Caco-2 (cell line): ENCODE measurements at regions not wholly inside any gene's neighbourhood (a gene's known extent, or its start where the extent isn't known, plus 50 kb on each side); places are given as distances from the start of the nearest gene placed in this dataset.

Source experiments
- BruUV-seq: library from RNA; stranded (reverse); fragments of 400-500 nt; replicated peaks from 2 replicates; lab custom pipeline; 2021; lab: Mats Ljungman, UMichigan
- CTCF ChIA-PET: fragments of 300-600 bp; sonication (Branson Sonifier 250); formaldehyde crosslinking; loops from one replicate; lab custom pipeline; 2022; ENCODE audit warnings: antibody characterized with exemption; lab: Charles Lee
- POLR2A ChIA-PET: fragments of 300-600 bp; sonication (Branson Sonifier 250); formaldehyde crosslinking; loops from one replicate; lab custom pipeline; 2022; ENCODE audit warnings: antibody characterized with exemption; lab: Charles Lee
- DNase-seq, 2 experiments: peaks; one replicate each; pipeline versions ENCODE4 v3.0.0 to v3.0.0-alpha.2; 2020 to 2022
- H3K27me3 ChIP-seq: replicated peaks from 2 replicates; pipeline ENCODE4 v1.6.0; 2011; ENCODE audit warnings: low read length; ENCODE audit not compliant: control insufficient read depth, insufficient read depth
- H3K36me3 ChIP-seq: 2 replicates; pipeline ENCODE4 v1.5.1; 2011; ENCODE audit warnings: low read length; ENCODE audit not compliant: control insufficient read depth, insufficient read depth
- H3K4me1 ChIP-seq: fragments of 250-450 bp; sonication (Bioruptor Pico); 2 replicates; pipeline ENCODE4 v1.5.1; 2020; ENCODE audit warnings: mild to moderate bottlenecking
- H3K4me3 ChIP-seq: 2 replicates; pipeline ENCODE4 v1.5.1; 2011; ENCODE audit warnings: low read depth, mild to moderate bottlenecking, control low read depth, low read length
- H3K9me3 ChIP-seq: fragments of 250-450 bp; sonication (Bioruptor Pico); 2 replicates; pipeline ENCODE4 v1.5.1; 2020; ENCODE audit warnings: mild to moderate bottlenecking, moderate library complexity
- H3K27ac Mint-ChIP-seq: one replicate; pipeline ENCODE4 v1.8.0; 2022; ENCODE audit warnings: mixed read lengths; ENCODE audit not compliant: unreplicated experiment
- H3K27me3 Mint-ChIP-seq: one replicate; pipeline ENCODE4 v1.8.0; 2022; ENCODE audit warnings: mixed read lengths; ENCODE audit not compliant: insufficient read depth, unreplicated experiment
- H3K36me3 Mint-ChIP-seq: one replicate; pipeline ENCODE4 v1.8.0; 2022; ENCODE audit warnings: mild to moderate bottlenecking, mixed read lengths; ENCODE audit not compliant: insufficient read depth, unreplicated experiment
- H3K4me1 Mint-ChIP-seq: one replicate; pipeline ENCODE4 v1.8.0; 2022; ENCODE audit warnings: low read depth, mixed read lengths; ENCODE audit not compliant: unreplicated experiment
- H3K4me3 Mint-ChIP-seq: one replicate; pipeline ENCODE4 v1.8.0; 2022; ENCODE audit warnings: mild to moderate bottlenecking, moderate library complexity, mixed read lengths; ENCODE audit not compliant: unreplicated experiment
- H3K9me3 Mint-ChIP-seq: one replicate; pipeline ENCODE4 v1.8.0; 2022; ENCODE audit warnings: mixed read lengths; ENCODE audit not compliant: unreplicated experiment
- intact Hi-C: fragments of 100-400 bp; cut with micrococcal nuclease; formaldehyde crosslinking; loops from one replicate; pipeline ENCODE4 v1.10.0; 2022; ENCODE audit not compliant: unreplicated experiment
- TF ChIP-seq, protein P1 (sequence below), 2 experiments: fragments of 200-600 bp in 1 of 2; IDR thresholded peaks; 1 replicate in 1 of 2; 2 replicates in 1 of 2; pipeline versions ENCODE4 v1.5.1 to v1.8.0; 2011 to 2022; ENCODE audit warnings: antibody characterized with exemption in 1 of 2, control low read depth in 1 of 2, inconsistent platforms in 1 of 2, low read depth in 1 of 2, low read length in 1 of 2, mild to moderate bottlenecking in 1 of 2, moderate library complexity in 1 of 2; ENCODE audit not compliant: insufficient read depth in 1 of 2, severe bottlenecking in 1 of 2, unreplicated experiment in 1 of 2

DNA sequence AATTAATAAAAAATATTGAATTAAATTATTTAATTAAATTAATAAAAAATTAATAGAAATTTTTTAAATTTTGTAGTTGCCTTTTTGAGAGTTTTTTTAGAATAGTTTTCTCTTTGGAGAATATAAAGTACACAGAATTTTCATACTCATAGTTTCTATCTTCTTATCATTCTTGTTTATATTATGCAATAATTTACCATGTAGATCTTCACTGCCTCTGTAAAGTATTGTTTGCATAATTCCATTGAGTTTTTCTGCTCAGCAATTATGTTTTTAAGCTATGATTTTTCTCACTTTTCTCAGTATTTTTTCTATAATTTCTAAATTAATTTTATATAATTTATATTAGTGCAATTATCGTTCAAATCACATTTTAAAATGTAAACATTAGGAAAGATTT, 50.6 kb upstream of the OXA1L start:
- Histone ChIP-seq H3K4me3 (no peak overlapping the region), H3K36me3 (no peaks in the 10 kb centered on the region), H3K4me1 (no peaks in the 10 kb centered on the region; the same call in 1 of the 2 replicates), H3K27me3 (no peaks in the 10 kb centered on the region), H3K9me3 (no peaks in the 10 kb centered on the region)
- Mint-ChIP-seq H3K27me3 (peaks cover 8% of the 10 kb centered on the region), H3K36me3 (no peaks in the 10 kb centered on the region), H3K9me3 (no peaks in the 10 kb centered on the region), H3K4me3 (no peak overlapping the region), H3K27ac (no peak overlapping the region), H3K4me1 (no peaks in the 10 kb centered on the region)
- TF ChIP-seq, protein P1, sequence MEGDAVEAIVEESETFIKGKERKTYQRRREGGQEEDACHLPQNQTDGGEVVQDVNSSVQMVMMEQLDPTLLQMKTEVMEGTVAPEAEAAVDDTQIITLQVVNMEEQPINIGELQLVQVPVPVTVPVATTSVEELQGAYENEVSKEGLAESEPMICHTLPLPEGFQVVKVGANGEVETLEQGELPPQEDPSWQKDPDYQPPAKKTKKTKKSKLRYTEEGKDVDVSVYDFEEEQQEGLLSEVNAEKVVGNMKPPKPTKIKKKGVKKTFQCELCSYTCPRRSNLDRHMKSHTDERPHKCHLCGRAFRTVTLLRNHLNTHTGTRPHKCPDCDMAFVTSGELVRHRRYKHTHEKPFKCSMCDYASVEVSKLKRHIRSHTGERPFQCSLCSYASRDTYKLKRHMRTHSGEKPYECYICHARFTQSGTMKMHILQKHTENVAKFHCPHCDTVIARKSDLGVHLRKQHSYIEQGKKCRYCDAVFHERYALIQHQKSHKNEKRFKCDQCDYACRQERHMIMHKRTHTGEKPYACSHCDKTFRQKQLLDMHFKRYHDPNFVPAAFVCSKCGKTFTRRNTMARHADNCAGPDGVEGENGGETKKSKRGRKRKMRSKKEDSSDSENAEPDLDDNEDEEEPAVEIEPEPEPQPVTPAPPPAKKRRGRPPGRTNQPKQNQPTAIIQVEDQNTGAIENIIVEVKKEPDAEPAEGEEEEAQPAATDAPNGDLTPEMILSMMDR (IDR thresholded peaks at IDR 0.05; ENCODE audit: insufficient read depth in 1 of 2, low read depth in 1 of 2, low read length in 1 of 2, severe bottlenecking in 1 of 2, unreplicated experiment in 1 of 2), result no peak
- ChIA-PET CTCF (no interaction called here), POLR2A (no interaction called here)
- no TSS peak for BruUV-seq
- intact Hi-C loops, result no loop called here
- no peak for DNase-seq
